SK-N-SH treated with all-trans-retinoic acid at 6 μM for 48 hours (cell line): ENCODE measurements at regions not wholly inside any gene's neighbourhood (a gene's known extent, or its start where the extent isn't known, plus 50 kb on each side); places are given as distances from the start of the nearest gene placed in this dataset.

Source experiments
- ISL1 ChIP-seq: fragments of 250-450 bp; sonication (Bioruptor Pico); IDR thresholded peaks from 2 replicates; pipeline ENCODE4 v2.1.2; 2022; ENCODE audit warnings: mild to moderate bottlenecking, moderate library complexity
- ZC3H10 ChIP-seq: fragments of 250-450 bp; sonication (Bioruptor Pico); IDR thresholded peaks from 2 replicates; pipeline ENCODE4 v1.5.1; 2021; ENCODE audit warnings: mild to moderate bottlenecking, moderate library complexity
- ZNF70 ChIP-seq: fragments of 450-650 bp; formaldehyde crosslinking; IDR thresholded peaks from 2 replicates; pipeline ENCODE4 v1.5.0; 2020; ENCODE audit warnings: mild to moderate bottlenecking, moderate library complexity

GRCh38 chr2:19785447-19785846 lies 116.3 kb downstream of the TTC32 start:
- TF ChIP-seq ZNF70 (CRISPR knock-in tag) (no peak), ISL1 (CRISPR knock-in tag) (no peak), ZC3H10 (CRISPR knock-in tag) (no peak)
